ENCODE measurements at regions not wholly inside any gene's neighbourhood (a gene's known extent, or its start where the extent isn't known, plus 50 kb on each side); places are given as distances from the start of the nearest gene placed in this dataset.

GRCh38 chr2:105469781-105470180, 70.9 kb upstream of the FHL2 start:
- no peak for TF ChIP-seq CTCF (IDR thresholded peaks at IDR 0.05; ENCODE audit: low read depth, low read length, poor library complexity, severe bottlenecking)
- TF ChIP-seq EZH2phosphoT487 (IDR thresholded peaks at IDR 0.05; ENCODE audit: borderline replicate concordance, low read length): no peak

Data from DOHH2 (cell line).